IPS-18a (cell line): ENCODE measurements at regions not wholly inside any gene's neighbourhood (a gene's known extent, or its start where the extent isn't known, plus 50 kb on each side); places are given as distances from the start of the nearest gene placed in this dataset.

Experiments used
- H3K27ac ChIP-seq: one replicate; pipeline ENCODE4 v1.5.1; 2013; ENCODE audit warnings: low read length
- H3K27me3 ChIP-seq: one replicate; pipeline ENCODE4 v1.6.1; 2013; ENCODE audit warnings: mild to moderate bottlenecking, low read length; ENCODE audit not compliant: control insufficient read depth, insufficient read depth
- H3K36me3 ChIP-seq: one replicate; pipeline ENCODE4 v1.6.1; 2013; ENCODE audit warnings: low read depth, low read length; ENCODE audit not compliant: control insufficient read depth
- H3K4me1 ChIP-seq: one replicate; pipeline ENCODE4 v1.6.1; 2013; ENCODE audit warnings: low read depth, low read length; ENCODE audit not compliant: control insufficient read depth
- H3K4me3 ChIP-seq: one replicate; pipeline ENCODE4 v1.5.1; 2013; ENCODE audit warnings: low read length
- H3K9ac ChIP-seq: one replicate; pipeline ENCODE4 v1.6.1; 2013; ENCODE audit warnings: mild to moderate bottlenecking, low read length, moderate library complexity
- H3K9me3 ChIP-seq: one replicate; pipeline ENCODE4 v1.6.1; 2013; ENCODE audit warnings: low read depth, low read length; ENCODE audit not compliant: control insufficient read depth

GRCh38 chr13:72286421-72286820, 419.4 kb upstream of the DACH1 start:
- no peak overlapping the region for H3K9ac ChIP-seq
- H3K9me3 ChIP-seq: no peaks in the 10 kb centered on the region
- no peak overlapping the region for H3K4me3 ChIP-seq
- no peaks in the 10 kb centered on the region for H3K36me3 ChIP-seq
- no peaks in the 10 kb centered on the region for H3K27me3 ChIP-seq
- H3K27ac ChIP-seq: no peak overlapping the region
- peaks cover 3% of the 10 kb centered on the region for H3K4me1 ChIP-seq

- H3K27ac ChIP-seq: no peak overlapping the region
- no peaks in the 10 kb centered on the region for H3K4me1 ChIP-seq
- no peak overlapping the region for H3K4me3 ChIP-seq
- no peaks in the 10 kb centered on the region for H3K36me3 ChIP-seq
- H3K27me3 ChIP-seq: no peaks in the 10 kb centered on the region
- H3K9ac ChIP-seq: no peak overlapping the region
- H3K9me3 ChIP-seq: no peaks in the 10 kb centered on the region
Observed at GRCh38 chr13:72284791-72285190, 417.8 kb upstream of the DACH1 start.

GRCh38 chr13:72261732-72262131, 394.7 kb upstream of the DACH1 start:
- Histone ChIP-seq H3K36me3 (no peaks in the 10 kb centered on the region), H3K9ac (no peak overlapping the region), H3K4me1 (peaks cover 5% of the 10 kb centered on the region)

GRCh38 chr13:72259528-72259927, 392.5 kb upstream of the DACH1 start:
- Histone ChIP-seq H3K4me1 (peaks cover 5% of the 10 kb centered on the region), H3K9me3 (no peaks in the 10 kb centered on the region), H3K27ac (no peak overlapping the region), H3K27me3 (no peaks in the 10 kb centered on the region), H3K9ac (no peak overlapping the region), H3K36me3 (no peaks in the 10 kb centered on the region), H3K4me3 (no peak overlapping the region)

More at GRCh38 chr13:72261732-72262131, 394.7 kb upstream of the DACH1 start:
- no peak overlapping the region for H3K4me3 ChIP-seq
- no peaks in the 10 kb centered on the region for H3K27me3 ChIP-seq
- H3K27ac ChIP-seq: no peak overlapping the region
- no peaks in the 10 kb centered on the region for H3K9me3 ChIP-seq

GRCh38 chr13:72258340-72258981, 391.5 kb upstream of the DACH1 start:
- H3K27ac ChIP-seq: no peak overlapping the region
- H3K9me3 ChIP-seq: no peaks in the 10 kb centered on the region
- H3K27me3 ChIP-seq: no peaks in the 10 kb centered on the region
- H3K9ac ChIP-seq: no peak overlapping the region
- H3K4me1 ChIP-seq: peaks cover 5% of the 10 kb centered on the region
- H3K4me3 ChIP-seq: no peak overlapping the region
- no peaks in the 10 kb centered on the region for H3K36me3 ChIP-seq

GRCh38 chr13:72255908-72256307, 388.9 kb upstream of the DACH1 start:
- Histone ChIP-seq H3K9ac (no peak overlapping the region), H3K27ac (no peak overlapping the region), H3K36me3 (no peaks in the 10 kb centered on the region), H3K4me3 (no peak overlapping the region), H3K4me1 (peaks cover 5% of the 10 kb centered on the region), H3K9me3 (no peaks in the 10 kb centered on the region), H3K27me3 (no peaks in the 10 kb centered on the region)

- H3K4me1 ChIP-seq: peaks cover 5% of the 10 kb centered on the region
- no peak overlapping the region for H3K9ac ChIP-seq
- H3K27me3 ChIP-seq: no peaks in the 10 kb centered on the region
- no peaks in the 10 kb centered on the region for H3K9me3 ChIP-seq
- no peaks in the 10 kb centered on the region for H3K36me3 ChIP-seq
- H3K4me3 ChIP-seq: no peak overlapping the region
- no peak overlapping the region for H3K27ac ChIP-seq
Observed at GRCh38 chr13:72253754-72254153, 386.8 kb upstream of the DACH1 start.

GRCh38 chr13:72246396-72246795, 379.4 kb upstream of the DACH1 start:
- H3K9ac ChIP-seq: no peak overlapping the region
- H3K4me3 ChIP-seq: no peak overlapping the region
- H3K4me1 ChIP-seq: no peaks in the 10 kb centered on the region
- H3K27me3 ChIP-seq: no peaks in the 10 kb centered on the region
- no peak overlapping the region for H3K27ac ChIP-seq
- H3K36me3 ChIP-seq: no peaks in the 10 kb centered on the region
- H3K9me3 ChIP-seq: no peaks in the 10 kb centered on the region

- no peaks in the 10 kb centered on the region for H3K36me3 ChIP-seq
- no peaks in the 10 kb centered on the region for H3K9me3 ChIP-seq
- H3K4me1 ChIP-seq: no peaks in the 10 kb centered on the region
- H3K27me3 ChIP-seq: no peaks in the 10 kb centered on the region
- no peak overlapping the region for H3K27ac ChIP-seq
- no peak overlapping the region for H3K4me3 ChIP-seq
- no peak overlapping the region for H3K9ac ChIP-seq
Observed at GRCh38 chr13:72244788-72245187, 377.8 kb upstream of the DACH1 start.

- Histone ChIP-seq H3K27me3 (no peaks in the 10 kb centered on the region), H3K4me3 (no peak overlapping the region), H3K9ac (no peak overlapping the region), H3K36me3 (no peaks in the 10 kb centered on the region), H3K27ac (no peak overlapping the region), H3K4me1 (no peaks in the 10 kb centered on the region), H3K9me3 (no peaks in the 10 kb centered on the region)
Observed at GRCh38 chr13:72230131-72230530, 363.1 kb upstream of the DACH1 start.

GRCh38 chr13:72229067-72229466, 362.1 kb upstream of the DACH1 start:
- Histone ChIP-seq H3K4me3 (no peak overlapping the region), H3K36me3 (no peaks in the 10 kb centered on the region), H3K27ac (no peak overlapping the region), H3K9ac (no peak overlapping the region), H3K4me1 (no peaks in the 10 kb centered on the region), H3K9me3 (no peaks in the 10 kb centered on the region), H3K27me3 (no peaks in the 10 kb centered on the region)

- H3K4me1 ChIP-seq: no peaks in the 10 kb centered on the region
- H3K27ac ChIP-seq: no peak overlapping the region
- no peaks in the 10 kb centered on the region for H3K9me3 ChIP-seq
- H3K9ac ChIP-seq: no peak overlapping the region
- no peaks in the 10 kb centered on the region for H3K27me3 ChIP-seq
- no peaks in the 10 kb centered on the region for H3K36me3 ChIP-seq
- no peak overlapping the region for H3K4me3 ChIP-seq
Observed at GRCh38 chr13:72221276-72221962, 354.4 kb upstream of the DACH1 start.
